Right hindlimb (tissue), 1 donor: ENCODE measurements at regions not wholly inside any gene's neighbourhood (a gene's known extent, or its start where the extent isn't known, plus 50 kb on each side); places are given as distances from the start of the nearest gene placed in this dataset.
"Not testable (repeated sequence)": the region's sequence is repeated elsewhere in the genome, so short reads cannot be mapped to it uniquely, and the experiment has no call there.

Experiments
- DNase-seq: peaks from one replicate; pipeline ENCODE4 v3.0.0-alpha.2; 2018

DNA sequence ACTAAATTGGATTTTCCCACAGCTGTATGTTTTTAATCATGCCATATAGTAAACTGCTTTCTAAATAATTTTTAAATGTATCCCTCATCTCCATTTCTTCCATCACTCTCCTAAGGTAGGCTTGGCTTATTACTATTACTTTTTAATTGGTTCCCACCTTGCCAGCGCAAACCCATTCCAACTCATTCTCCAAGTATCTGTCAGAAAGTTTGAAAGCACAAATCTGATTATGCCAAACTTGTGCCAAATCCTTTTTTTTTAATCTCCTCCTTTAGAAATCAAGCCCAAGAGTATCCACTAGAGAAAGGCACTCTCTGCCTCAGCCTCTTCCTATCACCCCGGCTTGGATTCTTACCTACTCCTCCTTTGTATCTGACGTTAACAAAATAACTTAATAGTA, 784.5 kb downstream of the TBL1XR1 start:
- no peak for DNase-seq

DNA sequence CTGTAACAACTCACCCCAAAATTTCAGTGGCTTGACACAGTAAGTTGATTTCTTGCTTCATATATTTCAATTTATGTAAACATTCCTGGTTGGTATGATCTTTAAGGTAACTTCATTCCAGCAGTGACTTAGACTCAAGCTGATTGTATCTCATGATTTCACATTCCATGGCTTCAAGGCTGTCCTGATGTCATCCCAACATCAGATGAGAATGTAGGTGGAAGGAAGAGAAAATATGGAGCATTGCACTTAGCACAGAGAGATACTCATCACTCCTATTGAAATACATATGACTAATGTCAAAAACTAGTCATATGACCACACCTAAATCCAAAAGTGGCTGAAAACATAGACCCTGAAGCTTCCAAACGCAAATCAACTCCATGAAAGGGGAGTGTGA, 793.8 kb downstream of the TBL1XR1 start:
- no peak for DNase-seq

DNA sequence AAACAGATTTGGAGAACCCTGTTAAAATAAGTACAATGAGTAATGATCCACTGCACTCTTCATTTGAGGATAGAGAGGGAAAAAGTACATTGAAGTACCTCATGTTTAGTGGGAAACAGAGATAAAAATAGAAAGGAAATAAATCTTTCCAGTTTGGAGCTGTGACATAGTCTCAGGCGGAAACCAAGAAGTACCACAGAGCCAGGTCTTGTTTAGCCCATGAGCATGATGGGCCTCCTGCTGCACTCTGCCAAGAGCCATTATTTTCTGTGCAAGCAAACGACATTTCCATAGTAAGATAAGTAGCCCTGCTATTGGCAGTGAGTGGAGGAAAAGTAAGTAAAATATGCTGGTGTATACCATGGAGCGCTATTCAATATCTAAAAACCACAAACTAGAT, 796.1 kb downstream of the TBL1XR1 start:
- DNase-seq: no peak

DNA sequence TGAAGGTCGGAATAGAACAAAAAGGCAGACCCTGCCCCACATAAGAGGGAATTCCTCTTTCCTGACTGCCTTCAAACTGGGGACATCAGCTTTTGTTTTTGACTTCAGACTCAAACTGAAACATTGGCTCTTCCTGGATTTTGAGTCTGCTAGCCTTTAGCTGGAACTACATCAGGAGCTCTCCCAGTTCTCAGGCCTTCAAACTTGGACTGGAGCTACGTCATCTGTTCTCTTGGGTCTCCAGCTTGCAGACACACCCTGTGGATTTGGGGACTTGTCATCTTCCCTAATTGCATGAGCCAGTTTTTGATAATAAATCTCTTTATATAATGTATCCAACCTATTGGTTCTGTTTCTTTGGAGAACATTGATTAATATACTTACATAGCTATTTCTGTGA, 798.1 kb downstream of the TBL1XR1 start:
- no peak for DNase-seq

DNA sequence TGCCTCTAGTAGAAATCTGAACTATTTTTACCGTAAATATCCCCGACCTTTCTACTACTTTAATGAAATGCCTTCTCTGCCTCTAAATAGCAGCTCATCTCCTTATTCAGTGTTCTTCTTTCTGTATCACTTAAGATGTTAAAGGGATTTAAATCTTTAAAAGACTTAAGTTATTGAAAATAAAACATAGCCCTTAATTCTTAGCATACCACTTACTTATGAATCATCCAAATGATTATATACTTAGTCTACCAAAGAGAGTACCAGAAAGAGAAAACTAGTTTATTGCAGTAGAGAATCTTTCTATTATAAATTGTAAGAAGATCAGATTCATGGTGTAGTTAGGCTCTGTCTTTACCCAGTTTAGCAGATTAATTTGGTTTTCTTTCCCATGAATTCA, 802.0 kb downstream of the TBL1XR1 start:
- no peak for DNase-seq

DNA sequence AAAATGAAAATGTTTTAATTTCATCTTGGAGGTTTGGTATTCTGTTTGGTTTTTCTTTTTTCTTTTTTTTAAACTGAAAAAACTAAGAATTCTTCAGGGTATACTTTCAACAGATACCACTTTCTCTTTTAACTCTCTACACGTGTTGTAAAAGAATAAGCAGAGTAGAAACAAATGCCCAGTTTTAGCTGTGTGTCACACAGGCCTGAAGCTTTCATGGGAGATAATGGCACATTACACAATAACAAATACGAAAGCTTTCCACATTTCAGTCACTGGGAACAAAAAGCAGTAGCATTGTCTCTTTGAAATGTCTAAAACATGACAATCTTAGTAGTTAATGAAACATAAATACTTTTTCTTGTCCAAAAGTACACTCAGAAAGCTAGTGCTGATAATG, 818.5 kb downstream of the TBL1XR1 start:
- DNase-seq: no peak

DNA sequence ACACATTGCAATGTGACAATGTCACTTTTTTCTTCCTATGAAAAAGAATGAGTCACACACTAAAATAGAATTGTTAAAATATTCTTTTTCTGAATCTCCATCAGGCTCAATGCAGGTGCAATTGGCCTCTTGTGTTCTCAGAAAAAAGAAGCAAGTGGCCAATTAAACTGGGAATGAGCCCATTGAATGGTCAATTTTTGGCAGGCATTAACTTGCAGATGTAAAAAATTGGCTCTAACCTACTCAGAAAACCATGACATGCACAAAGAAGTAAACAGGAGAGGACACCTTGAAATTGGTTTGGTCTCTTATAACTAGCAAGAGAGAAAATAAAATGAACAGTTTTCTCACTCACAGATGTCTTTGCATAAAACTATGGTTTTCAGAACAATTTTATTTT, 820.8 kb downstream of the TBL1XR1 start:
- no peak for DNase-seq

DNA sequence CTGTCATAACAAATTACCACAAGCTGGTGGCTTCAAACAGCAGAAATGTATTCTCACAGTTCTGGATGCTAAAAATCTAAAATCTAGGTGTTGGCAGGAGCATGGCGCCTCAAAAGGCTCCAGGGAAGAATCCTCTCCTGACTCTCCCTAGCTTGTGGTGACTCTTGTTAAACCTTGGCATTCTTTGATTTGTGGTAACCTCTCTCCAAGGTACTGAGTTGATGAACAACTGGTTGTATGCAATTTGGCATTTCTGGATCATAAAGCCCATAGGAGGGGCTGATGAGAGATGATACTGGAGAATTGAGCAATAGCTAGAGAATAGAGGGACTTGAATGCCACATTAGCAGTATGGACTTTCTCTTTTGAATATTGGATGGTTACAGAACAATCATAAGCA, 821.8 kb downstream of the TBL1XR1 start:
- DNase-seq: no peak

DNA sequence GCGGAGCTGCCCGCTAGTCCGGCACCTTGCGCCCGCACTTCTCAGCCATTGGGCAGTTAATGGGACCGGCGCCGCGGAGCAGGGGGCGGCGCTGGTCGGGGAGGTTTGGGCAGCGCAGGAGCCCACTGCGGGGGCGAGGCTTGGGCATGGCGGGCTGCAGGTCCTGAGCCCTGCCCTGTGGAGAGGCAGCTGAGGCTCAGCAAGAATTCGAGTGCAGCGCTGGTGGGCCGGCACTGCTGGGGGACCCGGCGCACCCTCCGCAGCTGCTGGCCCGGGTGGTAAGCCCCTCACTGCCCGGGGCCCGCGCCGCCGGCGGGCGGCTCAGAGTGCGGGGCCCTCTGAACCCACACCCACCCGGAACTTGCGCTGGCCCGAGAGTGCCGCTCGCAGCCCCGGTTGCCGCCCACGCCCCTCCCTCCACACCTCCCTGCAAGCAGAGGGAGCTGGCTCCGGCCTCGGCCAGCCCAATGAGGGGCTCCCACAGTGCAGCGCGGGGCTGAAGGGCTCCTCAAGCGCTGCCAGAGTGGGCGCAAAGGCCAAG, 835.0 kb downstream of the TBL1XR1 start:
- no peak for DNase-seq

DNA sequence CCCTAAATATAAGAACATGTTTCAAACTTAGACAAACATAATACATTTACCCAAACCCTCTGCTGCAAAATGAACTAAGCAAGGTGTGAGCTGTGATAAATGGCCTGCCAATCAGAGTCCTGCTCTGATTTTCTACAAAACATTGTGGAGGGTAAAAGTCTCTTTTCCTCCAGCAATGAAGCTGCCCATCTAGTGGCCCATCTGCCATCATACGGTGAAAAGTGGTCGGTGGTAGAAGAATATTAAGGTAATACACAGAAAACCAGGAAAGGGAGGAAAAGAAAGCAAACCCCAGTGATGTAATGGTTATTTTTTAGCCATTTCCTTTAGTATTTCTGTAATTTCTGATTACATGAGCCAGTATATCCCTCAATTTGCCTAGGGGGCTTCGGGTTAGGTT, 838.1 kb downstream of the TBL1XR1 start:
- no peak for DNase-seq

DNA sequence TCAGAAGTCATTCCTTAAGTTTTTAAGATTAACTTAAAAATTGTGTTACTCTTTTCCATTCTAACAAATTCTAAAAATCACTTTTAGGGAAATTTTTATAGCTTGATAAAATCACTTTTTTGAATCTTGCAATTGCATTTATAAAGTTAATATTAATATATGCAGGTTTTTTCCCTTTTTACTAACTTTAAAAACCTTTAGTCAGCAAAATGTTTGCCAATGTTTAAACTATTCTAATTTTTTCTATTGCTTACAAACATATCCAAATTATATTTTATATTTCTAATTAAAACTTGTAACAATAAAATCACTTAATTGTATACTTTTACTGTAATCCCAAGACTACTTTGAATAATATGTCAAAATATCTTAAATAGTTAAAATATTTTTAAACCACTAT, 839.4 kb downstream of the TBL1XR1 start:
- DNase-seq: no peak

DNA sequence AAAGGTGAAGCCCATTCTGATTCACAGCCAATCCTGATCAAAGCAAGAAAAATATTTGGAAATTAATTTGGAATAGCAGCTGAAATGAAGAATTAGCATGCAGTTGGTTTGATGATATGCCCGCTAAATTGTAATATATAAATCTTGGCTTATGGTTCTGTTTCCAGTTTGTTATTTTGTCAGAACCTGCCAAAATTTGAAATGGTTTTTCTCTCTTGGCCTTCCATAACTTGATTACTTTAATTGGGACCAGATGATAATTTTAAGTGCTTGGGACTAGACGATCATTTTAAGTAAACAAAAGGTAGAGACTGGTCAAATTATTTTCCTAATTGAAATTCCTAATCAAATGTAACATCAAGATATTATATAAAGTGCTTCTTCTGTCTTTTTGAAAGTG, 842.4 kb downstream of the TBL1XR1 start:
- no peak for DNase-seq

DNA sequence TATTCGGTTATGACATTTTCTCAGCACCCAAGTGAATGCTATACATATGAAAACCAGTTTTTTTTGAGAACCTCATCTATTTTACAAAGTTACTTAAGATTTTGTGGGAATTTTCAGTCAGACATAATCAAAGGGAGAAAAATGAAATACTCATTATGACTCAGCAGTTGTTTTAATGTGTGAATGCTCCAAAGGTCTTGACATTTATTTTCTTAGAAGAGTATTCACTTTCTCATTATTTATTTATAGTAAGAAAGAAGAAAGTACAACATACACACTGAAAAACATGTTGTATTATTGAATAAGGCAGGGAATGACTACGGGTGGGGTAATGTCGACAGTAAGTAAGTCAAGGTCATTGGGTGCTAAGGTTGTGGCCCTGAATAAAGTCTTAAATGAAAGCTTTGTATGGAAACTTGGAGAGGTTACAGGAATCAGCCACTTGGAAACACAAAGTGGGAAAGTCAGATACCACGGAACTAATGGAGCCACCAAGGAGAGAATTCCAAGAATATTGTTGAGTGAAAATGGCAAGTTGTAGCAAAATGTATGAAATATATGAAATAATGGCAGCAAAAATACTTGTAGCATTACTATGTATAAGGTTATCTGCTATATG, 844.5 kb downstream of the TBL1XR1 start:
- no peak for DNase-seq

DNA sequence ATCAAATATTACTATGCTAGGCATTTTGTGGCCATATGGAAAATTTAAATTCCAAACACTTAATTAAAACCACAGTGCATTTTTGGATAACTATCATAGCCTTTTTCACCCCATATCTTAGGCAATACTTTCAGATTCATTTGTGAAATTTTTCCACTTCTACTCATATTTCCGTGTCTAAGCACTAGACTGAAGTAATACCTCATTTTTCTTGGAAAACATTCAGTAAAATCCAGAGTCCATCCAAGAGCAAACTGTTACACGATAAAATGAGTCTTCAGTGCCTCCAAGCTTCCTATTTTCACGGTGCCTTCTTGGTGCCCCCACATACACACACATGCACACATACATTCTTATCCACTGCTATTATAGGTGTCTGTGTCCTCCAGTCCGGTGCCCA, 845.9 kb downstream of the TBL1XR1 start:
- DNase-seq: no peak

DNA sequence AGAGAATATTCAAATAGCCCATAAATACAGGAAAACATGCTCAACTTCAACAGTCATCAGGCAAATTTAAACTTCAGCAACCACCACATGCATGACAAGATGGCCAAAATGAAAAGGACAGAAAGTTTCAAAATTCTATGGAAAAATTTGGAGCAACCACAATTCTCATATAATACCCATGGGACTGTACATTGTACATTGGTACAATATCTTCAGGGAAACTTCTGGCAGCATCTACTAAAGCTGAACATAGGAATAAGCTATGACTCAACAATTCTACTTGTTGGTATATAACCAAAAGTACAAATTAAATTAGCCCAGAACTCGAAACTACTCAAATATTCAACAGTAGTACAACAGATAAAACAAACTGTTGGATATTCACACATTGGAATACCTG, 847.6 kb downstream of the TBL1XR1 start:
- DNase-seq: no peak

DNA sequence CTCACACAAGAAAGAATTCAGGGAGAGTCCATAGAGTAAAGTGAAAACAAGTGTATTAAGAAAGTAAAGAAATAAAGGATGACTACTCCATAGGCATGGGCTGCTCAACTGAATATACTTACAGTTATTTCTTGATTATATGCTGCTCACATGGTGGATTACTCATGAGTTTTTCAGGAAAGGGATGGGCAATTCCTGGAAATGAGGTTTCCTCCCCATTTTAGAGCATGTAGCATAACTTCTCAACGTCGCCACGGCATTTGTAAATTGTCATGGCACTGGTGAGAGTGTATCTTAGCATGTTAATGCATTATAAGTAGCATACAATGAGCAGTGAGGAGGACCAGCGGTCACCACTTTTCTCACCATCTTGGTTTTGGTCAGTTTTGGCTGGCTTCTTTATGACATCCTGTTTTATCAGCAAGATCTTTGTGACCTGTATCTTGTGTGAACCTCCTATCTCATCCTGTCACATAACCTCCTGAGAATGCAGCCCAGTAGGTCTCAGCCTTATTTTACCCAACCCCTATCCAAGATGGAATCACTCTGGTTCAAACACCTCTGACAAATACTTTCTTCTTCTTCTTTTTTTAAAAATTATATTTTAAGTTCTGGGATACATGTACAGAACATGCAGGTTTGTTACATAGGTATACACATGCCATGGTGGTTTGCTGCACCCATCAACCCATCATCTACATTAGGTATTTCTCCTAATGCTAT, 849.7 kb downstream of the TBL1XR1 start:
- DNase-seq: no peak

DNA sequence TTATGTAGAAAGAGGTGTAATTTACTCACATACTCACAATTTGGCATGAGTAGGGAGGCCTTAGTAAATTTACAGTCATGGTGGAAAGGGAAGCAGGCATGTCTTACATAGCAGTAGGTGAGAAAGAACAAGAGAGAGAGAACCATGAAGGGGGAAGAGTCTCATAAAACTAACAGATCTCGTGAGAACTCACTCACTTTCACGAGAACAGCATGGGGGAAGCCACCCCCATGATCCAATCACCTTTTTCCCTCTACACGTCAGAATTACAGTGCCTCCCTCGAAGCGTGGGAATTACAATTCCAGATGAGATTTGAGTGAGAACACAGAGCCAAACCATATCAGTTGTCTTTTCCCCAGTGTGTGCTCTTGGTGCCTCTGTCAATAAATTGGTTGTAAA, 855.3 kb downstream of the TBL1XR1 start:
- DNase-seq: no peak

DNA sequence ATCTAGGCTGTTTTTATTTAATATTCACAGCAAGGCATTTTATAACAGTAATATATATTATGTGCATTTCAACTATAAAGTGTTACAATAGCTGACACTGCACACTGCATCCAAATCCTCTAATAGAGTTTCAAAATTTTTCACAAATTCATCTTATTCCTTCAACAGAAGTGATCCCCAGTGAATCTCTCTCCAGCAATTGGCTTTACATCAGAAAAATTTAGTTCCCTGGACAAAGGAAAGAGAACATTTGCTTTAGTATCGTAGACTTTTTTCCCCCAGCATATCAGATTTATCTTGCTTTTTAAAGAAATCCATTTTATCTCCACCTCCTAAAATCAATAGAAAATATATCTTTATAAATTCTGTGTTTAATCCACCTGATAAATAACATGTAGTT, 868.6 kb downstream of the TBL1XR1 start:
- DNase-seq: no peak

DNA sequence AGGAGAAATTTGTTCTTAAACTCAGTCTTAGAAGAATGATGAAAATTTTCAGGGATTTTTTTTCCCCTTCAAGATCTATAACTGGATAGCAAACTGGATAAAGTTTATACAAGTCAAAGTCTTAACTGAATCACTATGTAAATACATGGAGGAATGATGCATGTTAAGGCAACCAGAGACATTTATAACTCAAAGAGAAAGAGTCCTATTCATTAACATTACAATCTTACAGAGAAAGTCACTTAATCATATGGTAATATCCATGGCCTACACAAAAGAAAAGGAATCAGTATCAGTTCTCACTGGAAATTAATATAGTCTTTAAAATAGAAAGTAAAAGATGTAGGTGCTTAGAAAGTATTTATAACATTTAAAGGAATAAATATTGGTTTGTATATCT, 869.1 kb downstream of the TBL1XR1 start:
- DNase-seq: no peak

DNA sequence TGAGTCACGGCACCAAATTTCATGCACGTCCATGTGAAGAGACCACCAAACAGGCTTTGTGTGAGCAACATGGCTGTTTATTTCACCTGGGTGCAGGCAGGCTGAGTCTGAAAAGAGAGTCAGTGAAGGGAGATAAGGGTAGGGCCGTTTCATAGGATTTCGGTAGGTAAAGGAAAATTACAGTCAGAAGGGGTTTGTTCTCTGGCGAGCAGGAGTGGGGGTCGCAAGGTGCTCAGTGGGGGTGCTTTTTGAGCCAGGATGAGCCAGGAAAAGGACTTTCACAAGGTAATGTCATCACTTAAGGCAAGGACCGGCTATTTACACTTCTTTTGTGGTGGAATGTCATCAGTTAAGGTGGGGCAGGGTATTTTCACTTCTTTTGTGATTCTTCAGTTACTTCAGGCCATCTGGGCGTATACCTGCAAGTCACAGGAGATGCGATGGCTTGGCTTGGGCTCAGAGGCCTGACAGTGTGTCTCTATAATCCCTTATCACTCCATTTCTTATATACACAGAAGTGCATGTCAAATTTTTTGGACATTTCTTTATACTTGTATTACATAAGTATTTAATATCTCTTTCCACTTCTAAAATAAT, 870.3 kb downstream of the TBL1XR1 start:
- not testable (repeated sequence) for DNase-seq

DNA sequence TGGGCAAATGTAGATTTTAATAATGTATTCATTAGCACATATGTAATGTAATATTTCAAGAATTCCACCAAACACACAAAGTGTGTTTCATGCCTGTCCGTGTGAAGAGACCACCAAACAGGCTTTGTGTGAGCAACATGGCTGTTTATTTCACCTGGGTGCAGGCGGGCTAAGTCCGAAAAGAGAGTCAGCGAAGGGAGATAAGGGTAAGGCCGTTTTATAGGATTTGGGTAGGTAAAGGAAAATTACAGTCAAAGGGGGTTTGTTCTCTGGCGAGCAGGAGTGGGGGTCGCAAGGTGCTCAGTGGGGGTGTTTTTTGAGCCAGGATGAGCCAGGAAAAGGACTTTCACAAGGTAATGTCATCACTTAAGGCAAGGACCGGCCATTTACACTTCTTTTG, 875.8 kb downstream of the TBL1XR1 start:
- DNase-seq: not testable (repeated sequence)

DNA sequence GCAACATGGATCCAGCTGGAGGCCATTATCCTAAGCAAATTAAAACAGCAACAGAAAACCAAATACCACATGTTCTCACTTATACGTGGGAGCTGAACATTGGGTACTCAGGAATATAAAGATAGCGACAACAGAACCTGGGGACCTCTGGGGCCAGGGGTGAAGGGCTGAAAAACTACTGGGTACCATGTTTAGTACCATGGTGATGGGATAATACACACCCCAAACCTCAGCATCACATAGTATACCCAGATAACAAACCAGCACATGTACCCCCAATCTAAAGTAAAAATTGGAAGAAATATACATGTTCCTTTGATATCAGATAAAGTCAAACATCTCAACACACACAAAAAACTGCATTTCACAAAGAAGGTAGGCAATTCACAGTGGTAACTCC, 876.2 kb downstream of the TBL1XR1 start:
- no peak for DNase-seq

DNA sequence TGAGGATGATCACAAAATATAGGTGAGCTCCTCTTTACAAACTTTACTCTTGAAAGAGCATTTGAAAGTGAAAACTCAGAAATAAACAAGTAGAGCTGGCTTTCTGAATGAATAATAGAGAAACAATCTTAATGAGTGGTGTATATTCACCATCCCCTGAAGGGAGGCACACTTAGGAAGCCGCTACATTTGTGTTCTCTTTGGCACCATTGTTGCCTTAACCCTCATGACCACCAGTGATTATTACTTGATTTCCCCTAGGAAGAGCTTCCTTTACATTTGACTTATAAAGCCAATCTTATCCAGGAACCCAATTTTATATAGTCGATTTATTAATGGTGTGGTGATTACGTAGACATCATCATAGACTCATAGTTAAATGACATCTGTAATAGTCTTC, 883.9 kb downstream of the TBL1XR1 start:
- DNase-seq: no peak

DNA sequence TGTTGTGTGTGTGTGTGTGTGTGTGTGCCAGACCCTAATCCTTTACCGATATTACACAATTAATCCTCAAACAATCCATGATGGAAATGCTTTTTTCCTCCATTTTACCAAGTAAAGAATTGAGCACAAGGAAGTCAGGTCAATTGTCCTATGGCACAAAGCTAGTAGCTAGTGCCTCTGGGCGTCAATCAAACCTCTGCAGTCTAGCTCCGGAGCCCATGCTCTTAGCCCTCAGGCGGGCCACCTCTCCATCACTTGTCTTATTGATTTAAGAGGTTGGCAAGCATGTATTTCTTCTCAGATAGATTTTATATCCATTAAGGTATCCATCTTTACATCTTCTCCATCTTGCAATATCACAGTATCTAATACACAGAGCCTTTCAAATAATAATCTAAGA, 886.6 kb downstream of the TBL1XR1 start:
- DNase-seq: no peak
